WTC11 (cell line): ENCODE measurements at regions not wholly inside any gene's neighbourhood (a gene's known extent, or its start where the extent isn't known, plus 50 kb on each side); places are given as distances from the start of the nearest gene placed in this dataset.

ENCODE experiments used
- CREB1 ChIP-seq: sonication (generic); formaldehyde crosslinking; IDR thresholded peaks from 2 replicates; pipeline ENCODE4 v1.8.0; 2023; ENCODE audit warnings: mild to moderate bottlenecking, missing genetic modification reagents
- CTCF ChIP-seq: fragments of 200-600 bp; IDR thresholded peaks from 2 replicates; pipeline ENCODE4 v1.8.0; 2022; ENCODE audit warnings: antibody characterized with exemption
- ELF4 ChIP-seq: sonication (generic); formaldehyde crosslinking; IDR thresholded peaks from 2 replicates; pipeline ENCODE4 v1.8.1; 2022; ENCODE audit warnings: low read depth, mild to moderate bottlenecking, moderate library complexity, missing genetic modification reagents
- IRF1 ChIP-seq: sonication (generic); formaldehyde crosslinking; IDR thresholded peaks from 2 replicates; pipeline ENCODE4 v1.8.0; 2023; ENCODE audit warnings: missing genetic modification reagents
- JAZF1 ChIP-seq: fragments of 250-450 bp; sonication (Bioruptor Pico); IDR thresholded peaks from 2 replicates; pipeline ENCODE4 v1.9.0; 2021; ENCODE audit warnings: moderate library complexity, mild to moderate bottlenecking, inconsistent platforms
- NR3C1 ChIP-seq: sonication (generic); formaldehyde crosslinking; conservative IDR thresholded peaks from 2 replicates; pipeline ENCODE4 v1.8.1; 2023; ENCODE audit warnings: low read depth, mild to moderate bottlenecking, missing genetic modification reagents
- RELA ChIP-seq: sonication (generic); formaldehyde crosslinking; IDR thresholded peaks from 2 replicates; pipeline ENCODE4 v1.8.1; 2022; ENCODE audit warnings: missing genetic modification reagents, mild to moderate bottlenecking, borderline replicate concordance
- TEAD1 ChIP-seq: sonication (generic); formaldehyde crosslinking; IDR thresholded peaks from 2 replicates; pipeline ENCODE4 v1.8.0; 2022; ENCODE audit warnings: mild to moderate bottlenecking, missing genetic modification reagents
- TEAD4 ChIP-seq: sonication (generic); formaldehyde crosslinking; IDR thresholded peaks from 2 replicates; pipeline ENCODE4 v1.8.0; 2022; ENCODE audit warnings: mild to moderate bottlenecking, missing genetic modification reagents
- ZNF232 ChIP-seq: sonication (generic); formaldehyde crosslinking; IDR thresholded peaks from 2 replicates; pipeline ENCODE4 v1.8.0; 2022; ENCODE audit warnings: mild to moderate bottlenecking, missing genetic modification reagents
- ZNF281 ChIP-seq: sonication (generic); formaldehyde crosslinking; IDR thresholded peaks from 2 replicates; pipeline ENCODE4 v1.8.0; 2023; ENCODE audit warnings: mild to moderate bottlenecking, missing genetic modification reagents

GRCh38 chr21:38645282-38645681 lies 147.0 kb upstream of the ERG start:
- no peak for TF ChIP-seq TEAD1 (CRISPR knock-in tag)
- no peak for TF ChIP-seq CTCF
- TF ChIP-seq IRF1 (CRISPR knock-in tag): no peak
- TF ChIP-seq TEAD4 (CRISPR knock-in tag): no peak
- no peak for TF ChIP-seq RELA (CRISPR knock-in tag)
- no peak for TF ChIP-seq NR3C1 (CRISPR knock-in tag)
- TF ChIP-seq JAZF1 (CRISPR knock-in tag): no peak
- TF ChIP-seq ZNF281 (CRISPR knock-in tag): no peak
- no peak for TF ChIP-seq CREB1 (CRISPR knock-in tag)
- TF ChIP-seq ZNF232 (CRISPR knock-in tag): no peak
- no peak for TF ChIP-seq ELF4
